Subcutaneous abdominal adipose tissue (tissue), 5 donors: ENCODE measurements at regions not wholly inside any gene's neighbourhood (a gene's known extent, or its start where the extent isn't known, plus 50 kb on each side); places are given as distances from the start of the nearest gene placed in this dataset.
"Not testable (repeated sequence)": the region's sequence is repeated elsewhere in the genome, so short reads cannot be mapped to it uniquely, and the experiment has no call there.

Experiments
- H3K27ac ChIP-seq: one replicate; pipeline ENCODE4 v1.7.0; 2013; ENCODE audit warnings: low read depth, mild to moderate bottlenecking, inconsistent platforms, low read length, moderate library complexity
- H3K27me3 ChIP-seq, 5 donors: one replicate each; pipeline ENCODE4 v1.7.0; 2013; ENCODE audit warnings: low read length in 5 of 5, inconsistent platforms in 1 of 5; ENCODE audit not compliant: control insufficient read depth in 5 of 5, insufficient read depth in 4 of 5
- H3K36me3 ChIP-seq, 5 donors: one replicate each; pipeline ENCODE4 v1.7.0; 2013; ENCODE audit warnings: low read length in 5 of 5; ENCODE audit not compliant: control insufficient read depth in 5 of 5, insufficient read depth in 5 of 5
- H3K4me1 ChIP-seq, 5 donors: one replicate each; pipeline ENCODE4 v1.7.0; 2013; ENCODE audit warnings: low read length in 5 of 5, mild to moderate bottlenecking in 3 of 5, moderate library complexity in 1 of 5; ENCODE audit not compliant: control insufficient read depth in 5 of 5, insufficient read depth in 5 of 5
- H3K4me3 ChIP-seq, 5 donors: one replicate each; pipeline ENCODE4 v1.7.0; 2013; ENCODE audit warnings: low read length in 5 of 5, low read depth in 1 of 5
- H3K9ac ChIP-seq, 5 donors: one replicate each; pipeline ENCODE4 v1.7.0; 2013; ENCODE audit warnings: low read length in 5 of 5, mild to moderate bottlenecking in 4 of 5, moderate library complexity in 3 of 5
- H3K9me3 ChIP-seq, 5 donors: one replicate each; pipeline ENCODE4 v1.7.0; 2013; ENCODE audit warnings: low read length in 5 of 5; ENCODE audit not compliant: control insufficient read depth in 5 of 5
- donor health status: healthy.
- donor health status: healthy.
- donor health status: healthy.
- donor health status: healthy.
- donor health status: healthy.

DNA sequence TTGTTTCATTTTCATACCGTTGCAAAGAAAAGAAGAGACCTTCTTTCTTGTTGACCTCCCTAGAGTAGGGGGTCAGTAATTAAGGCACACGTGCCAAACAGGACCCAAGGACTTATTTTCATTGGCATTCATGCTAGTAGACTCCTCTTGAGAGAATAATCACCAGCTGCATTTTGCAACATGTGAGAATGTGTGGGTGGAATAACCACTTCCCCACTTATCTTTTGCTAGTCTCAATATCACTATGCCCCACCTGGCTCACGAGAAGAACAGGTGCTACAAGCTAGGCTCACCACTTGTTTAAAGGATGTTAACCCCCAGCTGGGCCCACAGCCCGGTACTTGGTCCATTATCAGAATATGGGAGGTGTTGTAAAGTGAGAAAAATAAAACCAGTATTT is 460.7 kb upstream of the MEF2C start:
- H3K9me3 ChIP-seq = no peaks in the 10 kb centered on the region
- H3K9ac ChIP-seq = no peak overlapping the region
- no peaks in the 10 kb centered on the region for H3K27me3 ChIP-seq
- H3K36me3 ChIP-seq = no peaks in the 10 kb centered on the region
- H3K4me3 ChIP-seq = no peak overlapping the region
- peaks cover 0 to 3% (median 0%) of the 10 kb centered on the region in 5 donors for H3K4me1 ChIP-seq
- no peak overlapping the region for H3K27ac ChIP-seq

- no peak overlapping the region for H3K27ac ChIP-seq
- no peaks in the 10 kb centered on the region for H3K27me3 ChIP-seq
- no peak overlapping the region for H3K9ac ChIP-seq
- no peak overlapping the region for H3K4me3 ChIP-seq
- H3K36me3 ChIP-seq = no peaks in the 10 kb centered on the region
- no peaks in the 10 kb centered on the region for H3K9me3 ChIP-seq
- peaks cover 0 to 3% (median 0%) of the 10 kb centered on the region in 5 donors for H3K4me1 ChIP-seq
These were observed 459.3 kb upstream of the MEF2C start for GRCh38 chr5:89342106-89342876.

DNA sequence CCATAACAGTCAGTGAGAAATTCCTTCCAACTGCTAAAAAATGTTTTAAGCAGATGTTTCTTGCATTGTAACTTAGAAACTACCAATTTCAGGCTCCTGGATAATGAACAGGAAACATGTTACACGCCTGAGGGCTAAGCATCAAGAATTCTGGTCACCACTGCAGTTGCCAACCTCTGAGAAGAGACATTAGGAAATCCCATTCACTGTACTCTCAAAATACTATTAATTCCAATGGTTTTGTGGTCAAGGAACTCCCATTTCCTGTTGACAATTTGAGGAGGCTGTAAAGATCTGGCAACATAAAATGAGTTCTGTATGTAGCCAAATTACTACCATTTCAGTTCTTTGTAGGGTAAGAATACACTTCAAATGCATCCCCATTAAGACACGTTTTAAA is 456.0 kb upstream of the MEF2C start:
- H3K4me1 ChIP-seq = peaks cover 0 to 3% (median 0%) of the 10 kb centered on the region in 5 donors
- H3K36me3 ChIP-seq = no peaks in the 10 kb centered on the region
- no peaks in the 10 kb centered on the region for H3K9me3 ChIP-seq
- no peaks in the 10 kb centered on the region for H3K27me3 ChIP-seq
- H3K4me3 ChIP-seq = no peak overlapping the region
- no peak overlapping the region for H3K27ac ChIP-seq
- H3K9ac ChIP-seq = no peak overlapping the region

DNA sequence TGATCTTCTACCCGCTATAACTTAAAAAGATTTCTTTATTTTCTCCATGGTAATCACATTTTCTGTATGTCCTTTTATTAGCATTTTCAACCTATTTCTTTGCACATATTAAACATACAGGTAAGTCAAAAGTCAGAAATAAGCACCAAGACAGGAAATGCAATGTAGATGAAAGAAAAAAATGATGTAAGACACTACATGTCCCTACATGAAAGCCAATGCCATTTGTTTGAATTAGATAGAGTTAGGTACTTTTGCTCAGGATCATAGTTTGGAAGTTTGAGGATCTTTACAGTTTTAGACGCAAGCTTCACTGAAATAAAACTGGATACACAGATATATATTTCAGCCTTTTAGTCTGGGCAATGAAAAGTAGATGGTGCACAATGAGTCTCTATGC is 453.1 kb upstream of the MEF2C start:
- Histone ChIP-seq H3K4me1 (peaks cover 0 to 3% (median 0%) of the 10 kb centered on the region in 5 donors), H3K4me3 (no peak overlapping the region), H3K9me3 (no peaks in the 10 kb centered on the region), H3K27ac (no peak overlapping the region), H3K27me3 (no peaks in the 10 kb centered on the region), H3K9ac (no peak overlapping the region), H3K36me3 (no peaks in the 10 kb centered on the region)

GRCh38 chr5:89330140-89330539 is 447.2 kb upstream of the MEF2C start:
- no peaks in the 10 kb centered on the region for H3K9me3 ChIP-seq
- no peak overlapping the region for H3K4me3 ChIP-seq
- no peaks in the 10 kb centered on the region for H3K36me3 ChIP-seq
- H3K9ac ChIP-seq = no peak overlapping the region
- H3K27ac ChIP-seq = no peak overlapping the region
- H3K27me3 ChIP-seq = no peaks in the 10 kb centered on the region
- no peaks in the 10 kb centered on the region for H3K4me1 ChIP-seq

DNA sequence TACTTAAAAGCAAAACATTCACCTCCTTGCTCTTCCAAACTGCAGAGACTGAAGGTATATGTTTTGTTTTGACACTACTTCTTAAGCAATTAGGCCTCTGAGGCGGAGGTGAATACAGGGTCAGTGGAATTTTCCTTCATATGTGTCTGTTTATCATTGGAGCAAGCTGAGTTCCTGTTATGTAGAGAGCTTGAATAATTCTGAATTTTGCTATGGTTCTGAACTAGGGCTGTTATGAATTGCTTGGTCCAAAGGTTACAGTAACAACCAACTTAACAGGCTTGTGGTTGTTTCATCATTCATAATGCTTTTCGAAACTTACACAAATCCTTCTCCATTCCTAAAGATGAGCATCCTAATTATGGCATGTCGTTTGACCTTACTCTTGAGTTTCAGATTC is 444.6 kb upstream of the MEF2C start:
- no peak overlapping the region for H3K27ac ChIP-seq
- no peak overlapping the region for H3K4me3 ChIP-seq
- no peaks in the 10 kb centered on the region for H3K36me3 ChIP-seq
- H3K27me3 ChIP-seq = no peaks in the 10 kb centered on the region
- H3K4me1 ChIP-seq = no peaks in the 10 kb centered on the region
- H3K9me3 ChIP-seq = no peaks in the 10 kb centered on the region
- no peak overlapping the region for H3K9ac ChIP-seq

GRCh38 chr5:89324990-89325389 is 442.0 kb upstream of the MEF2C start:
- Histone ChIP-seq H3K27me3 (no peaks in the 10 kb centered on the region), H3K27ac (no peak overlapping the region), H3K4me1 (no peaks in the 10 kb centered on the region), H3K9ac (no peak overlapping the region), H3K36me3 (no peaks in the 10 kb centered on the region), H3K4me3 (no peak overlapping the region), H3K9me3 (no peaks in the 10 kb centered on the region)

DNA sequence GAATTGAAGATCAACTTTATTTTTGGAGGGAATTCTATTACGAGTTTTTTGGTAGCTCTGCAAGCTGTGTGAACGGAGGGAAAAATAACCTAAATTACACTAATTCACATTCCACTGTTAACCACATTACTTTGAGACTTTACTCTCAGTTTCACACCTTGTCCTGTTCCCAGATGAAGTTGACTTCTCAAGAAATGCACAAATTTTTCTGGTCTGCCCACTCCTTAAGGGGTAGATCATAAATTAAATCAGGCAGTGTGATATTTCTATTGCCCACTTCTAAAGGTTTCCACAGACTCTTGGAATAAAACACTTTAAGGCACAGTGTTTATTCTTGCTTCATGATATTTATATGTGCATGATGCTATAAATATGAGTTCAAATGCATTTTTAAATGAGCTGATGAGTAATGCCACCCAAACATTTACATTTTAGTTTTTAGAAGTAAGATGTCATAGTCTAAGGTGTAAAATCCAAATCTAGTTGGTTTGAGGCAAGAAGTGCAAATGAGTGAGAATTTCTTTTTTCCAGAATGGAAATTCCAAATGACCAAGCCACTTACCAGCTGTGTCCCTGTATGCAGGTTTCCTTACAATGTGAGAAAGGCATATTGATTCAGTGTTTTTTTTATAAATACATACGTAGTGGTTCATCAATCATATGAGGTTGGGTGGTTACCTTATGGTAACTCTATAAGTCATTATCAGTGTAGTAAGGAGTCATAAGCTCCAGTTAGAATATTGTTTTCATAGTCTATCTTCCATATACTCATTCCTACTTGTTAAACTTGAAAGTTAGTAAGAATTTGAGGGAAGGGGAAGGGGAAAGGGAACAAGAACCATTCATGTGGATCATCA is 437.7 kb upstream of the MEF2C start:
- H3K9me3 ChIP-seq = no peaks in the 10 kb centered on the region
- no peaks in the 10 kb centered on the region for H3K36me3 ChIP-seq
- no peak overlapping the region for H3K9ac ChIP-seq
- no peak overlapping the region for H3K4me3 ChIP-seq
- H3K27ac ChIP-seq = no peak overlapping the region
- H3K27me3 ChIP-seq = no peaks in the 10 kb centered on the region
- H3K4me1 ChIP-seq = no peaks in the 10 kb centered on the region

DNA sequence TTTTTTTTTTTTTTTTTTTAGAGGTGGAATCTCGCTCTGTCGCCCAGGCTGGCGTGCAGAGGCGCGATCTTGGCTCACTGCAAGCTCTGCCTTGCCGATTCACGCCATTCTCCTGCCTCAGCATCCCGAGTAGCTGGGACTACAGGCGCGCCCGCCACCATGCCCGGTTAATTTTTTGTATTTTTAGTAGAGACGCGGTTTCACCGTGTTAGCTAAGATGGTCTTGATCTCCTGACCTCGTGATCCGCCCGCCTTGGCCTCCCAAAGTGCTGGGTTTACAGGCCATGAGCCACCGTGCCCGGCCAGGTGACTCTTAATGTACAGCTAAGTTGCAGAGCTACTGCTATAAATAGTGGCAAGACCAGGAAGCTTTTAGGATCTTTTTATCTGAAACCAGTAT is 434.9 kb upstream of the MEF2C start:
- H3K4me3 ChIP-seq, H3K27ac ChIP-seq, H3K9me3 ChIP-seq, H3K27me3 ChIP-seq, H3K4me1 ChIP-seq, H3K9ac ChIP-seq, H3K36me3 ChIP-seq: not testable (repeated sequence)

GRCh38 chr5:89315286-89316100 is 432.5 kb upstream of the MEF2C start:
- Histone ChIP-seq H3K27me3 (no peaks in the 10 kb centered on the region), H3K4me1 (peaks cover 0 to 4% (median 0%) of the 10 kb centered on the region in 5 donors), H3K9me3 (no peaks in the 10 kb centered on the region), H3K9ac (no peak overlapping the region), H3K36me3 (no peaks in the 10 kb centered on the region), H3K27ac (no peak overlapping the region), H3K4me3 (no peak overlapping the region)
